ENCODE measurements at regions not wholly inside any gene's neighbourhood (a gene's known extent, or its start where the extent isn't known, plus 50 kb on each side); places are given as distances from the start of the nearest gene placed in this dataset.

DNA sequence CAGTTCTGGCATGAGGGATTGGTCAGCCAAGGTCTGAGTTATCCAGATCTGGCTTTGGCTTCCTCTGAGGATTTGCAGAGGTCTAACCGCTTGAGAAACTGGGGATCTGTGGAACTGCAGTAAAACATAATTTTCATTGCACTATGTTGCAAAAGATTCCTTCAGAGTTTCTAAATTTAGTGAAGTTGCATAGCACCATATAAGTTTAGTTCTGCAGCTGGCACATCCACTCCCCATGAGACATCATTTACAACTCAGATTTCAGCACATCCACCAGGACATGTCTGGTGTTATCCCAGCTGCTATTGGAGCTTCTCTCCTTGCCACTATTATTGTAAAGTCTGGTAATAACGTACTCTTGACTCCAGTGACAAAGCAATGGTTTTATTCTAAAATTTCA lies 181.5 kb downstream of the CWF19L2 start:
- in situ Hi-C loops (cut with MboI; ENCODE audit: low sequenced_read_pairs), result no loop called here

GRCh38 chr11:107275632-107276031 lies 182.0 kb downstream of the CWF19L2 start:
- in situ Hi-C loops (cut with MboI; ENCODE audit: low sequenced_read_pairs), result no loop called here

- in situ Hi-C loops (cut with MboI; ENCODE audit: low sequenced_read_pairs), result loop anchor here (25.0 kb wide), 1 partner anchor 112 kb away; no protein-coding TSS in a partner anchor
Observed at GRCh38 chr11:107274138-107274537, 183.5 kb downstream of the CWF19L2 start.

GRCh38 chr11:107272561-107272960 lies 185.1 kb downstream of the CWF19L2 start:
- in situ Hi-C loops (cut with MboI; ENCODE audit: low sequenced_read_pairs), result loop anchor here (25.0 kb wide), 1 partner anchor 110 kb away; no protein-coding TSS in a partner anchor

DNA sequence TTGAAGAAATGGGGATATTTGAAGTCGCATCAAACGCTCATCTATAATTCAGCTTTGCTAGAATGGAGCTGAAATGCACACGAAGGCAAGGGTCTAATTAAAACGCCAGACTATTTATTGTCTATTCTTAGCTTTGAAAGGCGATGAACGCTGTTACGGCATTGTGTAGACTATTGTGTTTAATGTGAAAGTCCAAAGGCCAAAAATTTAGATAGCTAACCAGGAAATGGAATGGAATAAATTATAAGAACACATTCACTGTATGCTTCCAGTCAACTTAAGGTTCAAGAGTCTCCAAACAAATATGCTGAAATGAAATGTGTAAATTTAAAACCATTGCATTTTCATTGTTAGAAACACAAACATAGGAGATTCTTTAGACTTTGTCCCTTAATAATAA lies 186.2 kb downstream of the CWF19L2 start:
- in situ Hi-C loops (cut with MboI; ENCODE audit: low sequenced_read_pairs), result loop anchor here (25.0 kb wide), 1 partner anchor 109 kb away; no protein-coding TSS in a partner anchor

DNA sequence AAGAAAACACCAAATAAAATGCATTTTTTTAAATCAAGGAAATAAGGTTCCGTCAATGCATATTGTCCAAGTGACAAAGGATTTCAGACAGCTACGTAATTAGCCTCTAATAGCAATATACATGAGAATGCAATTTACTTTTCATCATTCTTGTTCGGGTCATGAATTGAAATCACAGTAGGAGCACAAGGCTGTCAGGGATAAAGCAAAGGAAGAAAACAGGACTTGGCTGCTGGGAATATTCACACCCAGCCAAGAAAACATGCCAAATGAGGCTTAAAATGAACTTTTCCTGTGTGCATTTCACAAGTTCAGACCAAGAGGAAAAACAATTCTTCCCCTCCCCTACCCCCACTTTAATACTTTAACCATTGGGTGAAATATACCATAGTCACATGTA lies 188.6 kb downstream of the CWF19L2 start:
- in situ Hi-C loops (cut with MboI; ENCODE audit: low sequenced_read_pairs), result loop anchor here (25.0 kb wide), 1 partner anchor 107 kb away; no protein-coding TSS in a partner anchor

DNA sequence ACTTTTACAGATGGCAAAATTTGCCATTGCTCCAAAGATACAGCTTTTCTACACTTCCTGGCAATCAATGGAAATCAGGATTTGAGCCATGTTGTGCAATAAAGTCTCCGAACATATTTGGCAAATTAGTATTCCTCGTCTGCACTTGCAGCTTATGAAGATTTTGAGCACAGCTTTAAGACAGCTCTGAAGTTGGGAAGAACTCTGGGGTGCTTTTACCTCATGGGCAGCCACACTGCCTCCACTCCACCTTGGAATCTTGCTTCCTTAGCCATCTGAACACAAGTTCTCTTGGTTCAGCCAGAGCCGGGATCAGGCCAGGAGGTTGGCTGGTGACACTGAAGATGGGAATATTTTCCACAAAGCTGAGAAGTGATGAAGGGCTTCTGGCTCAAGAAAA lies 191.2 kb downstream of the CWF19L2 start:
- in situ Hi-C loops (cut with MboI; ENCODE audit: low sequenced_read_pairs), result loop anchor here (25.0 kb wide), 1 partner anchor 104 kb away; no protein-coding TSS in a partner anchor

- in situ Hi-C loops (cut with MboI; ENCODE audit: low sequenced_read_pairs), result loop anchor here (25.0 kb wide), 1 partner anchor 103 kb away; no protein-coding TSS in a partner anchor
Observed at GRCh38 chr11:107265591-107266121, 192.0 kb downstream of the CWF19L2 start.

- in situ Hi-C loops (cut with MboI; ENCODE audit: low sequenced_read_pairs), result loop anchor here (25.0 kb wide), 1 partner anchor 102 kb away; no protein-coding TSS in a partner anchor
Observed at GRCh38 chr11:107263844-107264563, 193.6 kb downstream of the CWF19L2 start.

DNA sequence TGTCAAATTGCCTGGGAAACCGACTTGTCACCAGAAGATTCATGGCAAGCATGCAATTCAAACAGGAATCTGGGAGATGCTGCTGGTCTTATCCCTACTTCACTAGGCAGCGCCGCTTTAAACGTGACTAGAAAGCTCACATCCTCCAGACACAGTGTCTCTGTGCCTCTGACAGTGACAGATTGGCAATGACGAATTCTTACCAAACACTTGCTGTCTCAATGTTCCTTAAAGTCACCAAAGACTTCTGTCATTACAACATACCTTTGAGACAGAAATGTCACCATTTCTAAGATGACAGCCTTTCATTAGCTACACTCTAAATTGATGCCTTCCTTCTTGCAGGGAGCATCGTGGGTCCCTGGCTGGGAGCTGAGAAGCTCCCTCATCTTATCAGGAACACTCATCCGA lies 197.8 kb downstream of the CWF19L2 start:
- in situ Hi-C loops (cut with MboI; ENCODE audit: low sequenced_read_pairs), result loop anchor here (25.0 kb wide), 1 partner anchor 98 kb away; no protein-coding TSS in a partner anchor

DNA sequence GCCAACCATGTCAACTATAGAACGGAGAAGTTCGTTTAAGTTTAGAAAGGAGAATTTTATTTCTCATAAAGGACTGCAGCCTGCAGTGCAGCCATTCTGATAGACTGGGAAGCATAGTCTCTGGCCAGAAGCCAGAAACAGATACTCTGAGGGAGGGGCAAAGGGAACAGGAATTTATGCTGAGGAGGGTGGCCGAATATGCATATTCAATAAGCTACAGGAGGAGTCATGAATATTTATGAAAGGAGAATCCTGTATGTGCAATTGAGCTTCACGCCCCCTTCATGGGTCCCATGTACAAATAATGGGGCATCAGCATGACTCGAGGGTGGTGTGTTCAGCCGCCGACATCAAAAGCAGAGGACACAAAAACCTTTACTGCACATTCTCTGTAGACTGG lies 199.9 kb downstream of the CWF19L2 start:
- in situ Hi-C loops (cut with MboI; ENCODE audit: low sequenced_read_pairs), result loop anchor here (25.0 kb wide), 1 partner anchor 95 kb away; no protein-coding TSS in a partner anchor

DNA sequence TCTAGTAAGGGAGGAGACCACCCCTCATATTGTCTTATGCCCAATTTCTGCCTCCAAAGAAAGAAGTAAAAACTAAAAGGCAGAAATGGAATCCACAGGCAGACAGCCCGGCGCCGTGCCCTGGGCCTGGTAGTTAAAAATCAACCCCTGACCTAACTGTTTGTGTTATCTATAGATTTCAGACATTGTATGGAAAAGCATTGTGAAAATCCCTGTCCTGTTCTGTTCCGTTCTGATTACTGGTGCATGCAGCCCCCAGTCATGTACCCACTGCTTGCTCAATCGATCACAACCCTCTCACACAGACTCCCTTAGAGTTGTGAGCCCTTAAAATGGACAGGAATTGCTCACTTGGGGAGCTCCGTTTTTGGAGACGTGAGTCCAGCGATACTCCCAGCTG lies 204.0 kb downstream of the CWF19L2 start:
- in situ Hi-C loops (cut with MboI; ENCODE audit: low sequenced_read_pairs), result loop anchor here (25.0 kb wide), 1 partner anchor 91 kb away; no protein-coding TSS in a partner anchor

GRCh38 chr11:107252429-107253161 lies 205.0 kb downstream of the CWF19L2 start:
- in situ Hi-C loops (cut with MboI; ENCODE audit: low sequenced_read_pairs), result loop anchor here (25.0 kb wide), 1 partner anchor 90 kb away; no protein-coding TSS in a partner anchor

DNA sequence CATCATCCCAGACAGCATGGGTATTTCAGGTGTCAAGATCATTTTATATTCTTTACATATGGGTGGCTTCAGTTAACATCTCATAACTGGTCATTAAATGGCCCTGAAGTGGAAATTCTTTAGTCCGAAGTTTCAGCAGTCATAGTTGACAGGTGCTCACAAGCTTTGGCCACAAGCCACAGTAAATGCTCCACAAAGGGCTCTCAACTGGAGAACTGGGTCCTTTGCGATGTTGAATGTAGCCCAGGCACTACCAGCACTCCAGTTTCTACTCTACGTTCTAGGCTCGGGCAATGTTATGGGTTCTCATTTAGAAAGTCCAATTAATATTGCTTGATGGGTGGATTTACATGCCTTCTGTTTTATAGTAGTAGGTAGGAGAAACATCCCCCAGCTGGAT lies 206.3 kb downstream of the CWF19L2 start:
- in situ Hi-C loops (cut with MboI; ENCODE audit: low sequenced_read_pairs), result loop anchor here (25.0 kb wide), 1 partner anchor 89 kb away; no protein-coding TSS in a partner anchor

DNA sequence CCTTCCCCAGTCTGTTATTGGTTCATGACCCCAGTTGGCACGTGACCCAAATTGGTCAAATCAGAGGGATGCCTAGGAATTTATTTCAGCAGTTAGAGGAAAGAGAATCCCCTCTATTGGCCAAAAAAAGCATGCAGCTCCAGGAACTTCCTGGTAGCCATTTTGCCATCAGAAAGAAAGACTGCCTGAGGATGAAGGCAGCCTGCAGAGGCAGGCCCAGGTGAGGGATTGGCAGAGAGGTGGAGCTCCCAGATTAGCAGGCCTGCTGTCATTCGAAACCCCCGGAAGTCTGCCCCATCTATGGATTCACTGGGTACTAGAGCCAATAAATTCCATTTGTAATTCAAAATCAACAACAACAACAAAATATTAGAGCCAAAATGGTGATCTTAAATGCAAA lies 207.6 kb downstream of the CWF19L2 start:
- in situ Hi-C loops (cut with MboI; ENCODE audit: low sequenced_read_pairs), result loop anchor here (25.0 kb wide), 1 partner anchor 88 kb away; no protein-coding TSS in a partner anchor

DNA sequence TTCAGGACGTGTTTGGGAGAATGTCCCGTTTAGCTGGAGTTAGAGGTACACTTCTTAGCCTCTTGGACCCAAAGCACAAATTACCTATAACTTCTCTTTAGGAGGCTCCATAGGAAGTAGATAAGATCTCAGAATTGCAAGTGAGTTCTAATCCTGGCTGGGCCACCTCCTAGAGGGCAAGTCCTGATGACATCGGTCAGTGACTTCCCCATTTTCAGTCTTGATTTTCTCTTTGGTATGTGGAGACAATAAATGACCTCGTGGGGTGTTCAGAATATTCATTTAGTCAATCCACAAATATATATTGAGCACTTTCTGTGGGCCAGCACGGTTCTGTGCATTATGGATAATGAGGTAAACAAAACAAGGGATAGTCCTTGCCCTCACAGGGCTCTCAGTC lies 208.6 kb downstream of the CWF19L2 start:
- in situ Hi-C loops (cut with MboI; ENCODE audit: low sequenced_read_pairs), result no loop called here

DNA sequence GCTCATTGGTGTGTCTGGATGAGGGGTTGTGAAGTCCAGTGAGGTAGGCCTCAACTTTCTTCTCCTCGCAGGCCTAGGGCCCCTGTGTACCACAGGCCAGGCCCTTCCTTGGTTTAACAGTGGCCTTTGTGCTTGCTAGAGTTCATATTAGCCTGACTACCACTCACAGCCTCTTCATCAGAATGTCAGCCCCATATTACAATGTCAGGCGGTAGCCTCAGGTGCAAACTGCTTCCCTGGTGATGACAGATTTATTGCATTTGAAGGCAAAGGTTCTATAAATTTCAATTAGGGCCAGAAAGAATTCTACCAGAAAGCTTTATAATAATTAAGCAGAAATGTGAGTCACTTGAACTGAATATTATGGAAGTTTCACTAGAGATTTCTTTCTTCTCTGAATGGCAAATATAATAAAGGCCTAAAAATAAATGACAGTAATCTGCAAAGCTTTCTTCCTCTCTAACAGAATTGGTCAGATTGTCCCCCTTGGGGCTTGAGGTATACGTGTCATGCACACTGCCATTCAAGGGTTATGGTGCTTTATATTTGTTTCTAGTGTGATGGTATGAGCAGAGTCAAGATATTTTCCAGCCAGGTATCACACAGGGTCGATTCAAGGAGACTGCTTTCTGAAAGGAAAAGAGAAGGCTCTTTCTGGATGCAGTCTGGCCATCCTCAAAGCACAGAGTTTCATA lies 210.3 kb downstream of the CWF19L2 start:
- in situ Hi-C loops (cut with MboI; ENCODE audit: low sequenced_read_pairs), result no loop called here

DNA sequence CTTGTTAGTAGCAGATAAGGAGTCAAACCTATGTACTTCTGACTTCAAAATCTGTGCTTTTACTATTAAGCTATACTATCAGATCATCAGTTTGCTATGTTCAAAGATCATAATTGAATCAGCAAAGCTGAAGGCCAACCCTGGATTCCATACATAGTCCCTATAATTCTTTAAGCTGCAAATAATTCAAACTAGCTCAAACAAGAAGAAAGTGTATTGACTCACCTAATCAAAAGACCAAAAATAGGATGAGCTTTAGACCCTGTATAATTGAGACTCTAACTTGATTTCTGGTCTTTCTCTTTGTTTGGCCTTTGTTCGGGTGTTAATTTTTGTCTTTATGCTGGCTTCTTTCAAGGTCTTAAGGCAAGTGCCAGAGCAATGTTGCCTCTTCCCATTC lies 213.7 kb downstream of the CWF19L2 start:
- in situ Hi-C loops (cut with MboI; ENCODE audit: low sequenced_read_pairs), result no loop called here

GRCh38 chr11:107232451-107232850 lies 214.2 kb upstream of the GUCY1A2 start:
- in situ Hi-C loops (cut with MboI; ENCODE audit: low sequenced_read_pairs), result no loop called here

GRCh38 chr11:107224836-107225235 lies 206.6 kb upstream of the GUCY1A2 start:
- in situ Hi-C loops (cut with MboI; ENCODE audit: low sequenced_read_pairs), result no loop called here

All from HL-60/S4 treated with retinoic acid at 250 ng/mL for 4 days and 3 days (cell line).